ENCODE measurements at regions not wholly inside any gene's neighbourhood (a gene's known extent, or its start where the extent isn't known, plus 50 kb on each side); places are given as distances from the start of the nearest gene placed in this dataset.

DNA sequence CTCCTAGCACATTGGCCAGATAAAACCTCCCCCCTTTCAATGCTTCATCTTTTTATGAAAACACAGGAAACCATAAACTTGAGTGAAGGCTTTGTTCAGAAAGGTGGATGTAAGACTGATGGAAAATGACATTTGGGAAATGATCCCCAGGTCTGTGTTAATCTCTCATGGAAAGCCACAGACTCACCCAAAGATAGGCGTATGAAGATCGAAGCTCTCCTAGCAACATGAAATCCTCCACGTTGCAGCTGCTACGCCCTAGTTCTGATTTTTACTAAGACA, 63.4 kb upstream of the PTGR2 start:
- TF ChIP-seq YY1 (IDR thresholded peaks at IDR 0.05) (no peak), MAX (IDR thresholded peaks at IDR 0.05) (no peak), SP1 (IDR thresholded peaks at IDR 0.05) (no peak), CTCF (IDR thresholded peaks at IDR 0.05; ENCODE audit: low read depth, low read length, missing input control) (no peak), RAD21 (IDR thresholded peaks at IDR 0.05) (no peak), FOXA1 (IDR thresholded peaks at IDR 0.05) (no peak), GABPA (IDR thresholded peaks at IDR 0.05 in 1 of 2, conservative IDR thresholded peaks at IDR 0.05 in 1 of 2) (no peak), REST (IDR thresholded peaks at IDR 0.05) (no peak), ATF3 (IDR thresholded peaks at IDR 0.05) (no peak), JUND (IDR thresholded peaks at IDR 0.05) (no peak), HNF4G (IDR thresholded peaks at IDR 0.05) (no peak)

Measured in liver (tissue), 3 donors.